GM19035 (cell line): ENCODE measurements at regions not wholly inside any gene's neighbourhood (a gene's known extent, or its start where the extent isn't known, plus 50 kb on each side); places are given as distances from the start of the nearest gene placed in this dataset.
"Not testable (repeated sequence)": the region's sequence is repeated elsewhere in the genome, so short reads cannot be mapped to it uniquely, and the experiment has no call there.

ENCODE experiments used
- ATAC-seq: cut with Tn5 transposase; IDR thresholded peaks from one replicate; pipeline ENCODE4 v1.9.1; 2021; ENCODE audit not compliant: unreplicated experiment

DNA sequence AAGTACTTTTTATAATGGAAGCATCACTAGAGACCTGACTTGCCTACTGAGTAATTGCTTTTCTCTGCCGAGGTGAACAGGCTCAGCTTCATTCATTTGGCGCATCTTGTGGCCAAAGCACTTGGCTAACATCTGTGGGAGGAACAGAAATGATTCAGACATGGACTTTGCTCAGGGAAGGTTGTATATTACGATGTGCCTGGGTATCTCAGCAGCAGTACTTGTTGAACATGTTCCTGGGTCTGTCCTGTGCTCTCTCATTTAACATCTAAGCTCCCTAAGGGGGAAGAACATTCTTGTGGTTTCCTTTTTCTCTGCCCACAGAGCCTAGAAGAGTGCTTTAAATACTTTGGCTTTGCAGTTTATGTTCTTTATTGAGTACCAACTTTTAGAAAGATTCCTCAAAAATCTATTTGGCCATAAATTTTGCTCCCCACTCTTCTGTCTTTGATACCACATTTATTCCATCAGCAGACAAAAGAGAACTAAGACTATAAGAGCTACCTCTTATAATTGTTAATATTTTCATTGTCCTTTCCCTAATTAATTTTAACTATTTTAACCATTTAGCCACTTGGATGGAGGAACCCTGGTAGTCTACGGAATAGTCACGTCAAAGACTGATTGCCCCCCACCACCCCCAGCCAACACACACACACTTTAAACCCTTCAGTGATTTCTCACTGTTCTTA lies 101.2 kb upstream of the EGLN3 start:
- peak; percentile 57 for ATAC-seq

- ATAC-seq, result no peak
Measured at GRCh38 chr14:34050606-34051005, 99.7 kb upstream of the EGLN3 start.

DNA sequence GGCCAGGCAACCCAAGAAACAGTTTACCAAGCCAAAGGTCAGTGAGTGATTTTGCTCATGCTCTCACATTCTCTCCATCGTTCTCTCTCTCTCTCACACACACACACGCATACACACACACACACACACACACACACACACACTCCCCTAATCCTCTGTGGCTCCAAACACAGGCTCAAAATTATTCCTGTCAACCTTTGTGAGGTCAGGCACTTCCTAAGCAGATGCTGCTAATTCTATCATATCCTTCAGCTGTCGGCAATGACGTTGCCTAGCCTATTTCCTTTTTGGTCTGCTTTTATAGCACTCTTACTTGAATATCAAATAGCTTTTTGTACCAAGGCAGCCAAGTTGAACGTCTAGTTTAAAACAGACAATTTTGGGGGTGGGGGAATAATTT lies 98.9 kb upstream of the EGLN3 start:
- ATAC-seq, result no peak

GRCh38 chr14:34049187-34049586 lies 98.3 kb upstream of the EGLN3 start:
- not testable (repeated sequence) for ATAC-seq

- ATAC-seq, result no peak
Measured at GRCh38 chr14:34046799-34047520, 96.1 kb upstream of the EGLN3 start.

GRCh38 chr14:34044666-34045306 lies 93.9 kb upstream of the EGLN3 start:
- ATAC-seq, result no peak

GRCh38 chr14:34044373-34044637 lies 93.4 kb upstream of the EGLN3 start:
- no peak for ATAC-seq

GRCh38 chr14:34043627-34044372 lies 92.9 kb upstream of the EGLN3 start:
- peak; percentile 92 for ATAC-seq

- no peak for ATAC-seq
Measured at GRCh38 chr14:34041220-34041619, 90.3 kb upstream of the EGLN3 start.

DNA sequence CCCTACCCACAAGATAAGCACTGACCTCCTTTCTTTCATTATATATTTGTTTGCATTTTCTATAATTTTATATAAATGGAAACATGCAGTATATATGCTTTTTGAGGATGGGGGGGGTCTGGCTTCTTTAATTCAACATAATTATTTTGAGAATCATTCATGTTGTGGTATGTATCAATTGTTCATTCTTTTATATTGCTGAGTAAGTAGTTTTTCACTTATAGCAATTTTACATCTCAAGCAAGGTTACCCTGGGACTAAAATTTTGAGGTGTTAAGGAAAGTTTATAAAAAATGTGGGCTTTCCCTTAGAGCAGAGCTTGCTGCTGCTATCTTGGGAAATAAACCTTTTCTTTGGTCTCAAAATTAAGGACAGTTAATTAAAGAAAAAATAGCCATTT lies 89.9 kb upstream of the EGLN3 start:
- no peak for ATAC-seq

DNA sequence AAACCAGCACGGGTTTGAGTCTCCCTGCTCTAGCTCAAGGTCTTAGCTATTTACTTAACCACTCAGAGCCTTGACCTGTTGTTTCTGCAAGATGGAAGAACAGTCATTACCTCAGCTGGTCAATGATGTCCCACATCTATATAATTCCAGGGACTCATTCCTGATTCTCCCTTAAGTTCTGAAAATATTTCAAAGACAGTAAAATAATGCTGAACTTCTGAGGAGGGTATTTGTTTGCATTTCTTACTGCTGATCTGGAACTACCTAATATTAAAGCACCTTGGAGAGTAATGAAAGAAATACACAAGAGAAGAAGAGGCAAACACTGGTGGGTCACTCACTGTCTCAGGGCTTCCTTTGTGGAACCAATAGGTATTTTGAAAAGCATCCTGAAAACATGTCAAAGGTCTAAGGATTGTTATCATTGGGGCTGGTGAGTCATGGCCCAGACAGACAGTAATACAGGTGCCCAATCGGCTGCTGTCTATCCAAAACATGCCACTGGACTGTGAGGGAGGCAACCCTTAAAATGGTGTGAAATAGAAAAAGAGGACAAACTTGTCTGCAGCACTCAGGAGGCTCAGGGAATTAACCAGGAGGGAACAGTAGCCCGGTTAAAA lies 88.7 kb upstream of the EGLN3 start:
- no peak for ATAC-seq

DNA sequence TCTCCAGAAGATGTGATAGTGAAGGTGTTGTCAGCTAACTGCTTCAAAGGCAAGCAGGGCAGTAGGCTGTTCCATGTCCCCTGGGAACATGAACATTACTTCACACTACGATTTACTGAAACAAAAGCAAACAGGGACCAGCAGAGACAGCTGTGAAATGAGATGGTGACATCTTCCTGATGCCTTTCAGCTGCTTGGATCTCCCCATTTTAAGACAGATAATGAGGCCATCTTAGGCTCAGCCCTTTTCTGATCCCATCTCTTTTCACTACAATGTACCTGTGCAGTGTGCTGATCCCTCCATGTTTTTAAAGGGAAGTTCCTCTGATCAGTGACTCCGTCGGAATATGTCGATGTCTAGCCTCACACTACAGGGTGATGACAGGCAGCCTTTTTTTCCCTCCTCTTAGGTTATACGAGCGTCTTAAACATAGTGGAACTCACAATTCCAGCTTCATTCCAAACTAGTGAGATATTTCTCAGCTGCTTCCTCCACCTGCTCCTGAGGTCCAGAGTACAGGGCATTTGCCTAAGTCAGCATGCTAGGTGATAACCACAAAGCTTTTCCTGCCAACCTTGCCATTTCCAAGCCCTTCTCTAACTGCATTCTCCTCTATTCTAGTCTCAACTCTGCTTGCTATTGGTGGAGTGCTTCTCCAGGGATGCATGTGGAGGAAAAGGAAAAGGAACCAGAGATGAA lies 87.6 kb upstream of the EGLN3 start:
- no peak for ATAC-seq

GRCh38 chr14:34036319-34036766 lies 85.5 kb upstream of the EGLN3 start:
- ATAC-seq, result no peak

- no peak for ATAC-seq
Measured at GRCh38 chr14:34035934-34036250, 85.0 kb upstream of the EGLN3 start.

DNA sequence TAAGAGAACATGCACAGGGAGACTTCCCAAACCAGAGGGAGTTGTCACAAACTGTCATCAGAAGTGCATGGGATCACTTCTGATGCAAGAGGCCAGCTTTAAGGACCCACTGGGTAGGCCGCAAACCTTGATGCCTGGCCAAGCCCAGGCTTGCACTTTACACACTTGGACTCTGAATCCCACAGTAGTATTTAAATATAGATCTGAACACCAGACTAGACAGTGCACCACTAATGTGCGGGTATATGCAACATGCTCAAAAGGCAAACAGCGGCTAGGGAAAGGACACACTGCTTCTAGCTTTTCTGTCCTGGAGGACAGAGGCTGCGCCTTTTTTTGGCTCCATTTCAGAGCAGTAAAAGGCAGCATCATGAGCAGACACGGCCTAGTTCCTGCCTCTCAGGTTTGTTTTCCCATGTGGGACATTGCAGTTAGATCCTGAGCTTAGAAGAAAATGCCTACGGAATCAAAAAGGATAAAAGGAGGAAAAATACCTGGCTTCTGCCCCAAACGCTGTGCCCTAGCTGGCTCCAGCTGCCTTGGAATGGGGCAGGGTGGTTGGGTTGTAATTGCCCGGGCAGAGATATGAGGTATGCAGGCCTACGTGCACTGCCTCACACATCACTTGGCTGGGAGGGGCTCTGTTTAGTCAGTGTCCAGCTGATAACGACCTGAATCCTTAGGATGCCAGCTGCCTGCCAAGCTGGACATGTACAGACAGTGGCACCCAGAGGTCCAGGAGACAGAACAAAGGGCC lies 84.5 kb upstream of the EGLN3 start:
- no peak for ATAC-seq

GRCh38 chr14:34034447-34035176 lies 83.7 kb upstream of the EGLN3 start:
- no peak for ATAC-seq

DNA sequence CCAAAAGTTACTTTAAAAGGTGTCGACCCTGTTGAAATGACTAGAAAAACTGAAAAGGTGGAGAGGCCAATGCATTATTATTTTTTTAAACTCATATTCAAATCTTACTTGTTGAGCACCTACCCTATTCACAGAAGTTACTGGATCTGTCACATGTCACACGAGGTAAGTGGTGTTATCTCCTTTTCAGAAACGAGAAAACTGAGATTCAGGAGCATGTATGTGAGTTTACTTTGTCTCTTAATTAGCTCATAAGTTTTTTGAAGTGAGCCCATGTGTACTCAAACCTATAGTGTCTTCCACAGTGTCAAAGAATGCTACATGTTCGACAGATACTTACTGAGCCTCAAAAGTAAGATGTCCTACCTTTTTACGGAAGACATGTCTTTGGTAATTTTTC lies 81.8 kb upstream of the EGLN3 start:
- ATAC-seq, result no peak

DNA sequence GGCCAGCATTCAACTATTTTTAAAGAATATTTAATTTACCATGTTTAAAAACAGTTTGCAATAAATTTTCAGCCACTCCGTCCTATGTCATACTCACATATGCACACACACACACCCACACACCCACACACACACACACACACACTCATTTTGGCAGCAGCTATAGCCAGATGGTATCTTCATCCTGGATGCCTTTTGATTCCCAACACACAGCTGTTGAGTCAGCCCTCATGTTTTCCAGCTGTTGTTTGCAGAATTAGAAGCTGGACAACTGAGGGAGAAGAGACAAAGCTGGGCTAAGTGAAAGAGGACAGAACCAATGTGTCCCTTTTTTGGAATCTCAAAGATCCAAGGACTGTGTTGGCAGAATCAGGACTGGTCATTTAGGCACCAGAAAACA lies 80.0 kb upstream of the EGLN3 start:
- no peak for ATAC-seq

DNA sequence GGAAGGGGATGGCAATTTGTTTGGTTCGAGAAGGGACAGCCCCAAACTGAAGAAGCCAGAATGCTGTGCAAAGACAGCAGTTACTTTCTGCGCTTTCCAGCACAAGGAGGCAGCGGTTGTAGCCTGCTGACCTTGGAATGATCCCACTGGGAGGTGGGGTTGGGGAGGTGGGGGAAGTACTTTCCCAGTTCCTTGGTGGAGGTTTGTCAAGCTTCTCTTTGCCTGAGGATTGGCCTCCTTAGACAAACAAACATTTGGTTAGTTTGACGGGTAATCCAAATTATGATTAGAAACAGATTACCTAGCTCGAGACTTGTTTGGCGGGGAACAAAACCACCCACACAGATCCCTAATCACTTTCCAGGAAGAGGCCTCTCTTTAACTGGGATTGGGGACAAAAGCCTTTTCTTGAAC lies 79.1 kb upstream of the EGLN3 start:
- no peak for ATAC-seq
